ENCODE measurements at regions not wholly inside any gene's neighbourhood (a gene's known extent, or its start where the extent isn't known, plus 50 kb on each side); places are given as distances from the start of the nearest gene placed in this dataset.

DNA sequence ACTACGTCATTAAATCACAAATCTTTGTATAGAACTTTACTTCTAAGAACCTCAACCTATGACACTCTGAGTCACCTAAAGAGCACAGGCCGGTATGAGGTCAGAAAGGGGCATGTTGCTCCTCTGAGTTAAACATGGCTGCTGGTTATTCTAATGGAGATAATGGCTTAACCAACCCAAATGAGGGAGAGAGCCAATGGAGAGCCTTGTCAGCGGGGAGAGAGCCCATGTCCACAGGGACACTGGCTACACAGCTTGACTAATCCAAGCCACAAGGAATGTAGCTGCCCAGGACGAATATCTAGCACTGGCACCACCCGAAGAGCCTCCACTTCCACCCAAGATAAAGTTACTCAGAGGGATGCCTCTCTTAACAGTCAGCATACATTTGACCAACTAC, 77.0 kb upstream of the STAC start:
- TF ChIP-seq, protein P1, sequence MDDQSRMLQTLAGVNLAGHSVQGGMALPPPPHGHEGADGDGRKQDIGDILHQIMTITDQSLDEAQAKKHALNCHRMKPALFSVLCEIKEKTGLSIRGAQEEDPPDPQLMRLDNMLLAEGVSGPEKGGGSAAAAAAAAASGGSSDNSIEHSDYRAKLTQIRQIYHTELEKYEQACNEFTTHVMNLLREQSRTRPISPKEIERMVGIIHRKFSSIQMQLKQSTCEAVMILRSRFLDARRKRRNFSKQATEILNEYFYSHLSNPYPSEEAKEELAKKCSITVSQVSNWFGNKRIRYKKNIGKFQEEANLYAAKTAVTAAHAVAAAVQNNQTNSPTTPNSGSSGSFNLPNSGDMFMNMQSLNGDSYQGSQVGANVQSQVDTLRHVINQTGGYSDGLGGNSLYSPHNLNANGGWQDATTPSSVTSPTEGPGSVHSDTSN (IDR thresholded peaks at IDR 0.05), result no peak
- TF ChIP-seq TEAD4 (IDR thresholded peaks at IDR 0.05; ENCODE audit: borderline replicate concordance, insufficient read depth), result no peak
- TF ChIP-seq SIN3A (IDR thresholded peaks at IDR 0.05; ENCODE audit: borderline replicate concordance, low read depth, low read length), result no peak
- ChIA-PET CTCF (interaction anchor here (0.7 to 1.0 kb wide), 3 partner anchors 21 to 124 kb away, joined by 3 to 4 read pairs (median 3); no protein-coding TSS in a partner anchor), POLR2A (no interaction called here)
- H3K36me3 ChIP-seq (replicated peaks in 1 of 2; ENCODE audit: control insufficient read depth in 1 of 2, insufficient read depth in 2 of 2, low read length in 1 of 2), result no peaks in the 10 kb centered on the region
- H3K9me2 ChIP-seq, result no peaks in the 10 kb centered on the region
- no peak for DNase-seq
- H2AFZ ChIP-seq (ENCODE audit: low read depth), result no peak overlapping the region
- no peaks in the 10 kb centered on the region for H3K79me2 ChIP-seq (ENCODE audit: insufficient read depth)
- H3K9me3 ChIP-seq, result no peaks in the 10 kb centered on the region
- no peak overlapping the region for H3K9ac ChIP-seq
- no peaks in the 10 kb centered on the region for H3K27me3 ChIP-seq (ENCODE audit: insufficient read depth)
- no peaks in the 10 kb centered on the region for H4K20me1 ChIP-seq (ENCODE audit: insufficient read depth)
- H3K4me1 ChIP-seq (ENCODE audit: control insufficient read depth in 1 of 2, insufficient read depth in 2 of 2, low read depth in 1 of 2, low read length in 1 of 2), result peaks cover 6 to 10% of the 10 kb centered on the region in 2 experiments; a peak in 3 of 4 replicates
- WGBS (ENCODE audit: low lambda C conversion rate), result 72% methylated on average over 5 of the region's 5 CpGs
- H3F3A ChIP-seq (replicated peaks; ENCODE audit: insufficient read depth), result peaks cover 5% of the 10 kb centered on the region
- peak overlapping the region; percentile 7; the same call in 1 of the 2 replicates for H3K4me2 ChIP-seq
- H3K4me3 ChIP-seq (ENCODE audit: low read depth in 2 of 2, low read length in 1 of 2), result no peak overlapping the region
- no peak overlapping the region; a peak in 1 of 4 replicates for H3K27ac ChIP-seq (ENCODE audit: low read depth in 2 of 2, low read length in 1 of 2)

DNA sequence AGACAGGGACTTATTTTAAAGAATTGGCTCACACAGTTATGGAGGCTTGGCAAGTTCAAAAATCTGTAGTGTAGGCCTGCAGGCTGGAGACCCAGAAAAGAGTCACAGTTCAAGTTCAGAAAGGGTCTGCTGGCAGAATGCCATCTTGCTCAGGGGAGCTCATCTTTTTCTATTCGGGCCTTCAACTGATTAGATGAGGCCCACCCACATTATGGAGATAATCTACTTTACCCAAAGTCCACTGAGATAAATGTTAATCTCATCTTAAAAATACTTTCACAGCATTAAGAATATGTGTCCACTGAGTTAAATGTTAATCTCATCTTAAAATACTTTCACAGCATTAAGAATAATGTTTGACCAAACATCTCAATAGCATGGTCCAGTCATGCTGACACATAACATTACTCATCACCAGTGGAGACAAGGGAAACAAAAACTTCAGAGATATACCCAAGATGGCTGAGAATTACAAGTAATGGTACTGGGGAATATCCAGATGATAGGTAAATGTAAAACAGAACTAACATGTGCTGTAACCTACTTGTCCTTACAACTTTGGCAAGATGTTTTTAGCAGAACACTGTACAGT, 74.3 kb upstream of the STAC start:
- CTCF ChIA-PET, result interaction anchor here (0.7 to 1.4 kb wide), 3 partner anchors 12 to 124 kb away, joined by 3 to 4 read pairs (median 3); no protein-coding TSS in a partner anchor
- 0 out of 2 replicates have a peak, but pooled peaks have one; percentile 12 for TF ChIP-seq FOSL2 (IDR thresholded peaks at IDR 0.05; ENCODE audit: borderline replicate concordance, low read depth)
- TF ChIP-seq, protein P2, sequence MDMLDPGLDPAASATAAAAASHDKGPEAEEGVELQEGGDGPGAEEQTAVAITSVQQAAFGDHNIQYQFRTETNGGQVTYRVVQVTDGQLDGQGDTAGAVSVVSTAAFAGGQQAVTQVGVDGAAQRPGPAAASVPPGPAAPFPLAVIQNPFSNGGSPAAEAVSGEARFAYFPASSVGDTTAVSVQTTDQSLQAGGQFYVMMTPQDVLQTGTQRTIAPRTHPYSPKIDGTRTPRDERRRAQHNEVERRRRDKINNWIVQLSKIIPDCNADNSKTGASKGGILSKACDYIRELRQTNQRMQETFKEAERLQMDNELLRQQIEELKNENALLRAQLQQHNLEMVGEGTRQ (IDR thresholded peaks at IDR 0.05; ENCODE audit: borderline replicate concordance, low read depth, low read length), result no peak

DNA sequence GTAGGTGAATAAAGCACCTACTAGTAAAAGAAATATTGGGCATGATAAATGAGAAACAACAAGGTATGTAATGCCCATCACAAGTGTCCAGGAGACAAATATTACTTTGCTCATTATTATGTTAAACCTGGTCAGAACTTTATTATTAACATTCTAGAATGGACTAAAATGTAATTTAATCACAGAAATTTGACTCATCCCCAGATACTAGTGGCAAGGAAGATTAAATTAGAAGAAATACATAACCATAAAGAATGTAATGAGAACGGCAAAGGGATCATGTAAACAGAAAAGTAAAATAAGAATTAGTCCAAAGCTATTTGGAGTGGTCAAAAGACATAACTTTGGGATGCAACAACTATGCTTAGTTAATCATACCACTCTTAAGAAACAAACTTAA, 71.2 kb upstream of the STAC start:
- no peak for DNase-seq
- Histone ChIP-seq H3F3A (replicated peaks; ENCODE audit: insufficient read depth) (no peaks in the 10 kb centered on the region), H3K4me1 (ENCODE audit: control insufficient read depth in 1 of 2, insufficient read depth in 2 of 2, low read depth in 1 of 2, low read length in 1 of 2) (peaks cover 0 to 2% of the 10 kb centered on the region in 2 experiments; a peak in 1 of 4 replicates), H3K4me2 (no peak overlapping the region), H3K79me2 (ENCODE audit: insufficient read depth) (no peaks in the 10 kb centered on the region), H3K9me2 (no peaks in the 10 kb centered on the region), H3K9me3 (no peaks in the 10 kb centered on the region), H3K27ac (ENCODE audit: low read depth in 2 of 2, low read length in 1 of 2) (no peak overlapping the region), H4K20me1 (ENCODE audit: insufficient read depth) (no peaks in the 10 kb centered on the region), H3K36me3 (replicated peaks in 1 of 2; ENCODE audit: control insufficient read depth in 1 of 2, insufficient read depth in 2 of 2, low read length in 1 of 2) (no peaks in the 10 kb centered on the region), H3K27me3 (ENCODE audit: insufficient read depth) (no peaks in the 10 kb centered on the region), H2AFZ (ENCODE audit: low read depth) (no peak overlapping the region), H3K9ac (no peak overlapping the region), H3K4me3 (ENCODE audit: low read depth in 2 of 2, low read length in 1 of 2) (no peak overlapping the region)
- WGBS (ENCODE audit: low lambda C conversion rate), result 16% methylated on average over 1 of the region's 1 CpG
- POLR2A ChIA-PET, result no interaction called here
- CTCF ChIA-PET, result no interaction called here
- TF ChIP-seq FOSL2 (IDR thresholded peaks at IDR 0.05; ENCODE audit: borderline replicate concordance, low read depth) (no peak), NRF1 (IDR thresholded peaks at IDR 0.05; ENCODE audit: low read depth, low read length) (no peak), GABPA (IDR thresholded peaks at IDR 0.05; ENCODE audit: low read depth) (no peak)
- TF ChIP-seq, protein P3, sequence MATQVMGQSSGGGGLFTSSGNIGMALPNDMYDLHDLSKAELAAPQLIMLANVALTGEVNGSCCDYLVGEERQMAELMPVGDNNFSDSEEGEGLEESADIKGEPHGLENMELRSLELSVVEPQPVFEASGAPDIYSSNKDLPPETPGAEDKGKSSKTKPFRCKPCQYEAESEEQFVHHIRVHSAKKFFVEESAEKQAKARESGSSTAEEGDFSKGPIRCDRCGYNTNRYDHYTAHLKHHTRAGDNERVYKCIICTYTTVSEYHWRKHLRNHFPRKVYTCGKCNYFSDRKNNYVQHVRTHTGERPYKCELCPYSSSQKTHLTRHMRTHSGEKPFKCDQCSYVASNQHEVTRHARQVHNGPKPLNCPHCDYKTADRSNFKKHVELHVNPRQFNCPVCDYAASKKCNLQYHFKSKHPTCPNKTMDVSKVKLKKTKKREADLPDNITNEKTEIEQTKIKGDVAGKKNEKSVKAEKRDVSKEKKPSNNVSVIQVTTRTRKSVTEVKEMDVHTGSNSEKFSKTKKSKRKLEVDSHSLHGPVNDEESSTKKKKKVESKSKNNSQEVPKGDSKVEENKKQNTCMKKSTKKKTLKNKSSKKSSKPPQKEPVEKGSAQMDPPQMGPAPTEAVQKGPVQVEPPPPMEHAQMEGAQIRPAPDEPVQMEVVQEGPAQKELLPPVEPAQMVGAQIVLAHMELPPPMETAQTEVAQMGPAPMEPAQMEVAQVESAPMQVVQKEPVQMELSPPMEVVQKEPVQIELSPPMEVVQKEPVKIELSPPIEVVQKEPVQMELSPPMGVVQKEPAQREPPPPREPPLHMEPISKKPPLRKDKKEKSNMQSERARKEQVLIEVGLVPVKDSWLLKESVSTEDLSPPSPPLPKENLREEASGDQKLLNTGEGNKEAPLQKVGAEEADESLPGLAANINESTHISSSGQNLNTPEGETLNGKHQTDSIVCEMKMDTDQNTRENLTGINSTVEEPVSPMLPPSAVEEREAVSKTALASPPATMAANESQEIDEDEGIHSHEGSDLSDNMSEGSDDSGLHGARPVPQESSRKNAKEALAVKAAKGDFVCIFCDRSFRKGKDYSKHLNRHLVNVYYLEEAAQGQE (IDR thresholded peaks at IDR 0.05; ENCODE audit: low read depth, low read length), result no peak

More for the DNA sequence above, 74.3 kb upstream of the STAC start:
- no peaks in the 10 kb centered on the region for H3K36me3 ChIP-seq (replicated peaks in 1 of 2; ENCODE audit: control insufficient read depth in 1 of 2, insufficient read depth in 2 of 2, low read length in 1 of 2)
- no peak overlapping the region for H3K4me2 ChIP-seq
- no peak overlapping the region for H3K4me3 ChIP-seq (ENCODE audit: low read depth in 2 of 2, low read length in 1 of 2)
- H4K20me1 ChIP-seq (ENCODE audit: insufficient read depth), result no peaks in the 10 kb centered on the region
- no peak overlapping the region for H3K27ac ChIP-seq (ENCODE audit: low read depth in 2 of 2, low read length in 1 of 2)
- H3F3A ChIP-seq (replicated peaks; ENCODE audit: insufficient read depth), result peaks cover 5% of the 10 kb centered on the region
- DNase-seq, result no peak
- WGBS (ENCODE audit: low lambda C conversion rate), result 0% methylated on average over 1 of the region's 1 CpG
- no peaks in the 10 kb centered on the region for H3K9me2 ChIP-seq
- H3K9me3 ChIP-seq, result no peaks in the 10 kb centered on the region
- no peak overlapping the region for H2AFZ ChIP-seq (ENCODE audit: low read depth)
- H3K27me3 ChIP-seq (ENCODE audit: insufficient read depth), result no peaks in the 10 kb centered on the region
- POLR2A ChIA-PET, result no interaction called here
- H3K4me1 ChIP-seq (ENCODE audit: control insufficient read depth in 1 of 2, insufficient read depth in 2 of 2, low read depth in 1 of 2, low read length in 1 of 2), result peaks cover 6 to 10% of the 10 kb centered on the region in 2 experiments; a peak in 3 of 4 replicates
- no peaks in the 10 kb centered on the region for H3K79me2 ChIP-seq (ENCODE audit: insufficient read depth)
- no peak overlapping the region for H3K9ac ChIP-seq
